ENCODE measurements at regions not wholly inside any gene's neighbourhood (a gene's known extent, or its start where the extent isn't known, plus 50 kb on each side); places are given as distances from the start of the nearest gene placed in this dataset.
A peak's percentile ranks its signal among the peaks of the same experiment; 100 is the strongest.
"Not testable (repeated sequence)": the region's sequence is repeated elsewhere in the genome, so short reads cannot be mapped to it uniquely, and the experiment has no call there.

DNA sequence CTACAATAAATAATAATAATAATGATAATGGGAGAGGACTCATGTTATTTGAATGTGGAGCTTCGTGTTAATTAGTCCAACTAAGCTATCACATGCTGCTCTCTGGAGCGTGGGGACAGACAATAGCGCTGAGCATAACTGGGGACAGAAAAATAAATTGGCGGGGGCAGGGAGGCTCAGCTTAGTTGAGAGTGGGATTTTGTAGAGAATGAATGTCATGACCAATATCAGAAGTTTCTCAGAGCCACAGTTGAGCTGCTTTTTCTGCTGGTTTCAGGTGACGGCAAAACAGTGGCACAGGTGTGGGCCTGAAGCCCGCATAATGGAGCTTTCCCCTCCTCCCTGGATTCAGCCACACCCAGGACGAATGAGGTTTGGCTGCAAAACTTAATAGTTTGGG, 111.1 kb upstream of the CAB39 start:
- Mint-ChIP-seq H3K36me3 (ENCODE audit: low read depth) (peaks cover 14% of the 10 kb centered on the region), H3K27me3 (no peaks in the 10 kb centered on the region), H3K9me3 (peaks cover 32% of the 10 kb centered on the region), H3K27ac (peak overlapping the region; percentile 83), H3K4me3 (no peak overlapping the region), H3K4me1 (ENCODE audit: low read depth) (peaks cover 44% of the 10 kb centered on the region)
- ChIA-PET CTCF (interaction anchor here (2.1 kb wide), 1 partner anchor 9 kb away, joined by 8 read pairs; no protein-coding TSS in a partner anchor), POLR2A (interaction anchor here (0.8 to 1.9 kb wide), 3 partner anchors 16 to 192 kb away, joined by 3 to 4 read pairs (median 4); no protein-coding TSS in a partner anchor)
- intact Hi-C loops (cut with micrococcal nuclease): no loop called here
- ATAC-seq (no peak), DNase-seq (peak; percentile 33)
- no peak for TF ChIP-seq CTCF (IDR thresholded peaks at IDR 0.05)

DNA sequence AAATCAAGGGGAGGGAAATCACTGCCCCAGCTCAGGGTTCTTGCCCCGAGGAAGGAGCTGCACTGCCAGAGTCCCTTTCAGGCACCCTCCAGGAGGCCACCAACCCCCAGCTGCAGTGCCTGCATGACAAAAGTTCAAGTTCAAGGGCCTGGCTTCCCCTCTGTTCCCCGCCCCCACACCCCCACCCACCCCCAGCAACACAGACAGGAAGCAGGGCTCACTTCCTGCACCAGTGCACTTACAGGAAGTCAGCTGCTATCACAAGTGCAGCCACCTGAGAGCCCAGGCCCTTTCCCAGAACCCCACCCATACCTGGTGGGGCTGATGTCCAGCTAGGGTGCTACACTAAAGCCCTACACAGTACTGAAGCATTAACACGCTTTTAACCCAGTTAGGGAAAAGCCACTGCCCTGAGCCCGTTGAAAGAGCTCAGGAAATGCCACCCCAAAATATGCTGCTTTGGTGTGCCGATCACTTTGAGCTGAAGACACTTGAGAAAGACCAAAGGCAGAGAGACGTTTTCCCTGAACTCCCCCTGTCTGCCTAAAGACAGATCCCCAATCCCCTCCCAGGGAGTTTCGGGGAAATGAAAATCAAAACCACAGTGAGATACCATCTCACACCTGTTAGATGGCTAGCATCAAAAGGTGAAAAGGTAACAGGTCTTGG, 109.9 kb upstream of the CAB39 start:
- ChIA-PET POLR2A (interaction anchor here (0.8 to 1.9 kb wide), 5 partner anchors 8 to 191 kb away, joined by 3 to 4 read pairs (median 3); no protein-coding TSS in a partner anchor), CTCF (interaction anchor here (0.9 to 2.1 kb wide), 4 partner anchors 8 to 443 kb away, joined by 4 to 8 read pairs (median 4); no protein-coding TSS in a partner anchor)
- Mint-ChIP-seq H3K9me3 (peaks cover 39% of the 10 kb centered on the region), H3K36me3 (ENCODE audit: low read depth) (peaks cover 14% of the 10 kb centered on the region), H3K4me1 (ENCODE audit: low read depth) (peaks cover 43% of the 10 kb centered on the region), H3K27ac (peak overlapping the region; percentile 92), H3K27me3 (no peaks in the 10 kb centered on the region), H3K4me3 (no peak overlapping the region)
- no peak for TF ChIP-seq CTCF (IDR thresholded peaks at IDR 0.05)
- DNase-seq: peak; percentile 76
- ATAC-seq: peak; percentile 88
- intact Hi-C loops (cut with micrococcal nuclease): no loop called here

DNA sequence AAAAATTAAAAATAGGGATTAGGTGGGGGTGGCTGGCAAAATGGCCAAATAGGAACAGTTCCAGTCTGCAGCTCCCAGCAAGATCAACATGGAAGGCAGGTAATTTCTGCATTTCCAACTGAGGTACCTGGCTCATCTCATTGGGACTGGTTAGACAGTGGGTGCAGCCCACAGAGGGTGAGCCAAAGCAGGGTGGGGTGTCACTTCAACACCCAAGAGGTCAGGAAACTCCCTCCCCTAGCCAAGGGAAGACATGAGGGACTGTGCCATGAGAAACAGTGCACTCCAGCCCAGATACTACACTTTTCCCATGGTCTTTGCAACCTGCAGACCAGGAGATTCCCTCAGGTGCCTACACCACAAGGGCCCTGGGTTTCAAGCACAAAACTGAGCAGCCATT, 109.3 kb upstream of the CAB39 start:
- POLR2A ChIA-PET: interaction anchor here (1.1 kb wide), 2 partner anchors 8 to 28 kb away, joined by 3 read pairs; no protein-coding TSS in a partner anchor
- H3K27me3 Mint-ChIP-seq; H3K4me3 Mint-ChIP-seq; intact Hi-C loops (cut with micrococcal nuclease); ATAC-seq; DNase-seq: not testable (repeated sequence)
- Mint-ChIP-seq H3K36me3 (ENCODE audit: low read depth) (peaks cover 14% of the 10 kb centered on the region), H3K9me3 (peaks cover 41% of the 10 kb centered on the region), H3K4me1 (ENCODE audit: low read depth) (peaks cover 40% of the 10 kb centered on the region), H3K27ac (peak overlapping the region; percentile 92)
- CTCF ChIA-PET: interaction anchor here (0.6 to 1.2 kb wide), 4 partner anchors 13 to 615 kb away, joined by 3 to 4 read pairs (median 4); no protein-coding TSS in a partner anchor

GRCh38 chr2:230604158-230604557, 108.5 kb upstream of the CAB39 start:
- ATAC-seq; H3K27ac Mint-ChIP-seq; H3K4me3 Mint-ChIP-seq; intact Hi-C loops (cut with micrococcal nuclease); H3K27me3 Mint-ChIP-seq; POLR2A ChIA-PET; DNase-seq: not testable (repeated sequence)
- peaks cover 16% of the 10 kb centered on the region for H3K36me3 Mint-ChIP-seq (ENCODE audit: low read depth)
- H3K4me1 Mint-ChIP-seq (ENCODE audit: low read depth): peaks cover 34% of the 10 kb centered on the region
- CTCF ChIA-PET: interaction anchor here (0.6 to 1.6 kb wide), 2 partner anchors 9 to 616 kb away, joined by 3 to 4 read pairs; no protein-coding TSS in a partner anchor
- H3K9me3 Mint-ChIP-seq: peaks cover 46% of the 10 kb centered on the region

DNA sequence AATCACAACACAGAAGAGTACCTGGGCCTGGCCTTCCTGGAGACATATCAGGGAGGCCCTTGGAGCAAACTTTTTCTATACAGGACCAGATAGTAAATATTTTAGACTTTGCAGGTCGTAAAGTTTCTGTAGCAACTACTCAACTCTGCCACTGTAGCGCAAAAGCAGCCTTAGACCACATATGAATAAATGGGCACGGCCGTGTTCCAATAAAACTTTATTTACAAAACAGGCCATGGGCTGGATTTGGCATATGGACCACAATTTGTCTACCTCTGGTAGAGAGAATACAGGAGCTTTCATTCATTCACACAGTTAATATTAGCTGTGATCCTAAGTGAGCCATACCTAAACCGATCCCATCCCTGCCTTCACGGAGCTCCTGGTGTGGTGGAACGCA, 98.6 kb upstream of the CAB39 start:
- ATAC-seq: no peak
- no peak for TF ChIP-seq CTCF (IDR thresholded peaks at IDR 0.05)
- no peaks in the 10 kb centered on the region for H3K27me3 Mint-ChIP-seq
- ChIA-PET CTCF (interaction anchor here (1.0 to 5.8 kb wide), 9 partner anchors 8 to 454 kb away, joined by 3 to 33 read pairs (median 3); partner anchors contain the start of gene CAB39), POLR2A (interaction anchor here (0.7 kb wide), 1 partner anchor 130 kb away, joined by 3 read pairs; no protein-coding TSS in a partner anchor)
- H3K36me3 Mint-ChIP-seq (ENCODE audit: low read depth): peaks cover 5% of the 10 kb centered on the region
- peaks cover 24% of the 10 kb centered on the region for H3K4me1 Mint-ChIP-seq (ENCODE audit: low read depth)
- intact Hi-C loops (cut with micrococcal nuclease): loop anchor here (5.0 to 10.0 kb wide), 3 partner anchors 289 to 607 kb away; partner anchors contain the start of genes SP110 and SP140L
- no peak overlapping the region for H3K4me3 Mint-ChIP-seq
- DNase-seq: no peak
- H3K9me3 Mint-ChIP-seq: peaks cover 7% of the 10 kb centered on the region
- H3K27ac Mint-ChIP-seq: no peak overlapping the region

Data from activated CD8-positive, alpha-beta T cell treated with anti-CD3 and anti-CD28 coated beads for 36 hours (primary cell).